Neural crest cell (in vitro differentiated cells): ENCODE measurements at regions not wholly inside any gene's neighbourhood (a gene's known extent, or its start where the extent isn't known, plus 50 kb on each side); places are given as distances from the start of the nearest gene placed in this dataset.

Experiments
- DNase-seq: peaks from one replicate; pipeline ENCODE4 v3.0.0; 2021; ENCODE audit warnings: low read depth, mixed read lengths, low spot score
- H3K27ac Mint-ChIP-seq: one replicate; pipeline ENCODE4 v1.8.0; 2021; ENCODE audit warnings: mild to moderate bottlenecking, mixed read lengths; ENCODE audit not compliant: unreplicated experiment
- H3K27me3 Mint-ChIP-seq: 2 replicates; pipeline ENCODE4 v1.8.0; 2021; ENCODE audit warnings: low read depth, mild to moderate bottlenecking, mixed read lengths
- H3K36me3 Mint-ChIP-seq: 2 replicates; pipeline ENCODE4 v1.8.0; 2021; ENCODE audit warnings: low read depth, mild to moderate bottlenecking, mixed read lengths
- H3K4me1 Mint-ChIP-seq: 2 replicates; pipeline ENCODE4 v1.8.0; 2021; ENCODE audit warnings: mixed read lengths
- H3K4me3 Mint-ChIP-seq: one replicate; pipeline ENCODE4 v1.8.0; 2021; ENCODE audit warnings: mild to moderate bottlenecking, mixed read lengths
- H3K9me3 Mint-ChIP-seq: 2 replicates; pipeline ENCODE4 v1.8.0; 2021; ENCODE audit warnings: mixed read lengths
- TF ChIP-seq, protein P1 (sequence below): fragments of 200-600 bp; sonication (generic); conservative IDR thresholded peaks from 2 replicates; pipeline ENCODE4 v1.5.0; 2021; ENCODE audit warnings: antibody characterized with exemption, mild to moderate bottlenecking

GRCh38 chrX:69554321-69554947 lies 50.3 kb downstream of the NALF2 start:
- Mint-ChIP-seq H3K4me1 (peaks cover 21% of the 10 kb centered on the region), H3K27me3 (no peaks in the 10 kb centered on the region), H3K36me3 (peaks cover 3% of the 10 kb centered on the region), H3K27ac (no peak overlapping the region), H3K9me3 (peaks cover 12% of the 10 kb centered on the region), H3K4me3 (no peak overlapping the region)
- TF ChIP-seq, protein P1, sequence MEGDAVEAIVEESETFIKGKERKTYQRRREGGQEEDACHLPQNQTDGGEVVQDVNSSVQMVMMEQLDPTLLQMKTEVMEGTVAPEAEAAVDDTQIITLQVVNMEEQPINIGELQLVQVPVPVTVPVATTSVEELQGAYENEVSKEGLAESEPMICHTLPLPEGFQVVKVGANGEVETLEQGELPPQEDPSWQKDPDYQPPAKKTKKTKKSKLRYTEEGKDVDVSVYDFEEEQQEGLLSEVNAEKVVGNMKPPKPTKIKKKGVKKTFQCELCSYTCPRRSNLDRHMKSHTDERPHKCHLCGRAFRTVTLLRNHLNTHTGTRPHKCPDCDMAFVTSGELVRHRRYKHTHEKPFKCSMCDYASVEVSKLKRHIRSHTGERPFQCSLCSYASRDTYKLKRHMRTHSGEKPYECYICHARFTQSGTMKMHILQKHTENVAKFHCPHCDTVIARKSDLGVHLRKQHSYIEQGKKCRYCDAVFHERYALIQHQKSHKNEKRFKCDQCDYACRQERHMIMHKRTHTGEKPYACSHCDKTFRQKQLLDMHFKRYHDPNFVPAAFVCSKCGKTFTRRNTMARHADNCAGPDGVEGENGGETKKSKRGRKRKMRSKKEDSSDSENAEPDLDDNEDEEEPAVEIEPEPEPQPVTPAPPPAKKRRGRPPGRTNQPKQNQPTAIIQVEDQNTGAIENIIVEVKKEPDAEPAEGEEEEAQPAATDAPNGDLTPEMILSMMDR, result no peak
- no peak for DNase-seq

GRCh38 chrX:69555481-69556041 lies 51.4 kb downstream of the NALF2 start:
- no peak for DNase-seq
- no peaks in the 10 kb centered on the region for H3K27me3 Mint-ChIP-seq
- TF ChIP-seq, protein P1, result no peak
- H3K4me3 Mint-ChIP-seq, result no peak overlapping the region
- H3K27ac Mint-ChIP-seq, result peak overlapping the region; percentile 67
- H3K9me3 Mint-ChIP-seq, result peaks cover 15% of the 10 kb centered on the region
- peaks cover 3% of the 10 kb centered on the region for H3K36me3 Mint-ChIP-seq
- H3K4me1 Mint-ChIP-seq, result peaks cover 21% of the 10 kb centered on the region

- H3K4me3 Mint-ChIP-seq, result no peak overlapping the region
These were observed 52.2 kb downstream of the NALF2 start for GRCh38 chrX:69556060-69557011.

GRCh38 chrX:69562904-69563578 lies 52.9 kb upstream of the EDA start:
- Mint-ChIP-seq H3K9me3 (peaks cover 15% of the 10 kb centered on the region), H3K27me3 (no peaks in the 10 kb centered on the region), H3K36me3 (no peaks in the 10 kb centered on the region), H3K4me1 (peaks cover 4% of the 10 kb centered on the region), H3K27ac (no peak overlapping the region), H3K4me3 (no peak overlapping the region)
- TF ChIP-seq, protein P1, result no peak
- DNase-seq, result no peak

More at GRCh38 chrX:69556060-69557011, 52.2 kb downstream of the NALF2 start:
- peaks cover 21% of the 10 kb centered on the region for H3K4me1 Mint-ChIP-seq
- peak overlapping the region; percentile 67 for H3K27ac Mint-ChIP-seq
- H3K9me3 Mint-ChIP-seq, result peaks cover 12% of the 10 kb centered on the region
- TF ChIP-seq, protein P1, result no peak
- peaks cover 3% of the 10 kb centered on the region for H3K36me3 Mint-ChIP-seq
- no peak for DNase-seq
- H3K27me3 Mint-ChIP-seq, result no peaks in the 10 kb centered on the region

DNA sequence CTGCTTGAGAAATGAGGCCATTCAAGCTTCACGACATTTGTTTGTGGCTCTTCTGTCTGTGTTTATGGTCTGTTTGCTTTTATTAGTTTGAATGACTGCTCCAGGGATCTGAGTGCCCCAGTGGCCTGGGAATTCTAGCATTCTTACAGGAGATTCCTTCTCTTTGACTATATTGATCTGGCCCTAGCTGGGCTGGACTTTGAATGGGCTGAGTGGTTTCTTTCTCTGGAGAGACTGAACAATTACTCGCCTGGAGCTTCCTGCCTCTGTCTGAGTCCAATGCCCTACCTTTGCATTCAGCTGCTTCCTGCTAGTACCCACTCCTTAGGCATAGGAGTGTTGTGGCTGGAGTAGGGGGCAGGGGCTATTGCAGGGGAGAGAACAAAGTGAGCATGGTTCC lies 51.2 kb upstream of the EDA start:
- DNase-seq, result no peak
- Mint-ChIP-seq H3K36me3 (no peaks in the 10 kb centered on the region), H3K27ac (peak overlapping the region; percentile 8), H3K27me3 (no peaks in the 10 kb centered on the region), H3K4me1 (peaks cover 4% of the 10 kb centered on the region), H3K9me3 (peaks cover 15% of the 10 kb centered on the region), H3K4me3 (no peak overlapping the region)
- TF ChIP-seq, protein P1, result no peak
